GM18907 (cell line): ENCODE measurements at regions not wholly inside any gene's neighbourhood (a gene's known extent, or its start where the extent isn't known, plus 50 kb on each side); places are given as distances from the start of the nearest gene placed in this dataset.
"Not testable (repeated sequence)": the region's sequence is repeated elsewhere in the genome, so short reads cannot be mapped to it uniquely, and the experiment has no call there.

Source experiments
- ATAC-seq: cut with Tn5 transposase; IDR thresholded peaks from one replicate; pipeline ENCODE4 v1.9.1; 2021; ENCODE audit warnings: mild to moderate bottlenecking, moderate library complexity; ENCODE audit not compliant: unreplicated experiment

DNA sequence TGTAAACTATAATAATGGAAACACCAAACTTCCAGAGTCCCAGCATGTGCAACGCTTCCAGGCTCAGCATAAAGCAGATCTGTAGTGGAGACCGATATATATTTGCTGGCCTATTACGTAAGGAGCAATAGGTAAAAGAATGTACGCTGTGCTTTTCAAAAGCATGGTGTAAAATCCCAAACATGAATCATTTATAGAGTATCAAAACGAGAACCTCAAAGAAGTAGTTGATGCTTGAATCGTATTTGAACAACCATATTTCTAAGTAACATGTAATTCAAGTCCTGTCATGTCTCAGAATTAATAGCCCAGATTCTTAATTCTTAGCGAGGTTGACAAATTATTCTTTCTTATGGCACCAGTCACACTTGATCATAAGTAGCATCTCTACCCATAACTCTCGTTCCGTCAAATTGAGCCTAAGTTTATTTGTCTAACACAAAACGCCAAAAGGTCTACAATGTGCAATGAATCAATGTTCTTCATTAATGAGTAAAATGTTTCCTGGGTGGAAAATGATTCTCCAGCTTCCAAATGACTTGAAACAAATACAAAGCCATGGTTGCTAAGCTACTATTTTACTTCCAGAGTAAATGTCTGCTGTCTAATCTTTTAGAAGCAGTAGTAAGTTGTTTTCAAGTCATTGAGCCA, 811.5 kb upstream of the FRG1 start:
- no peak for ATAC-seq

DNA sequence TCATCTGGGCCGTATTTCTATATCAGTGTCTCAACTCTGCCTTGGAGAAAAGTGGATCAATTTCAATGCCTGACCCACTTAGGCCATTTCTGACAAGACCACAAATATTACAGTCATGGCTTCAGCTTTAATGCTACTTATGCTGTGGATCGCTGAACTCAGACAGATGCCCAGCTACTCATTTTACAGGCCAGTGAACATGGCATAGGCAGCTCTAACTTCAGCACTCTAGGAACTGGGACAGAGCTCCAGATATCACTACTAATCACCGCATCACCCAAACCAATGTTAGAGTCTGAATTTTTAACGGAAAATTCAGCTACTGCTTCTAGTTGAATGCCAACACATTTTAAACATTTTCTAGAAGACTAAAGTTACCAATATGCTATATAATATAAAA, 809.6 kb upstream of the FRG1 start:
- no peak for ATAC-seq

- no peak for ATAC-seq
Measured at GRCh38 chr4:189136462-189136861, 804.2 kb upstream of the FRG1 start.

DNA sequence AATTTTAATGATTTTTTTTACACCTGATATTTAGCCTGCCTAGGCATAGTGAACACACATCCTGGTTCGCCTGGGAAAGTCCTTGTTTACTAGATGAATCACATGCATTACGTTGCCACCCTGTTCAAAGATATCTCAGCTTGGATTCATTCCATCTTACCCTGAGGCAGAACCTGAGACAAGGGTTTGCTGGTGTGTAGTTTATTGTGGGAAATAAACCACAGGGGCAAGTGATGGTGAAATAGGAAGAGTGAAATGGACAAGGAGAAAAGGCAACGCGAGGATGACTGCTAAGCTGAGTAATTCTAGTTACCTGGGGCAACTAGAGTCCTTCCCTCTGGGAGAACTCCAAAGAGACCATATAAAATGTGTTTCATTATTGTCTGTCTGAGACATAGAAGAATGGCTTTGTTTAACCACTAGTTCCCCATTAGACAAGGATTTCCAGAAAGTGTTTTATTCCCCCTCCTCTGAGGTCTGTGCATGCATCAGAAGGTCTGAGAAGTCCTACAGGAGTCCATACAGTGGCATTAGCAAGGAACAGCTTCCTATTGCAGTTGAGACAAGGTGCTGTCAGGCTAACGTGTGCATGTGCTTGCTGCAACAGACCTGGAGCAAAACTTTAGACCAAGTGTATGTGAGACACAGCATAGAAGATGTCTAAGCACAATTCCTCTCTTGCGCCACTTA, 797.3 kb upstream of the FRG1 start:
- ATAC-seq: no peak

- ATAC-seq: no peak
Measured at GRCh38 chr4:189147005-189147929, 793.4 kb upstream of the FRG1 start.

GRCh38 chr4:189155083-189155482, 785.6 kb upstream of the FRG1 start:
- not testable (repeated sequence) for ATAC-seq

GRCh38 chr4:189162073-189162789, 778.4 kb upstream of the FRG1 start:
- no peak for ATAC-seq

DNA sequence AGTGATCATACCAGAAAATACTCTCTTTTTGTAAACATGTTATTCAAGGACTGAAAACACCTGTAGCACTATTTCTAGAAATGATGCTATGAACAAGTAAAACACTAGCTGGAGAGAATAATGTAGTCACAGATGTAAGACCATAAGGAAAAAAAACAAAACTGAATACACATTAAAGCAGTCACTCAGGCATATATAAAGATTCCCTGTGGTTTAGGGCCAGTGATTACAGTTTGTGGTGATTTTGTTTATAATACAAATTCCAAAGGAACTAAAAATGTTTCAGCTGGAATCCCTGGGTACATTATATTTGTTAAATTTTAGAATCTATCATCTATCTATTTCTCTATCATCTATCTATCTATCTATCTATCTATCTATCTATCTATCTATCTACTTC, 777.8 kb upstream of the FRG1 start:
- ATAC-seq: no peak

- ATAC-seq: no peak
Measured at GRCh38 chr4:189176002-189176401, 764.7 kb upstream of the FRG1 start.

DNA sequence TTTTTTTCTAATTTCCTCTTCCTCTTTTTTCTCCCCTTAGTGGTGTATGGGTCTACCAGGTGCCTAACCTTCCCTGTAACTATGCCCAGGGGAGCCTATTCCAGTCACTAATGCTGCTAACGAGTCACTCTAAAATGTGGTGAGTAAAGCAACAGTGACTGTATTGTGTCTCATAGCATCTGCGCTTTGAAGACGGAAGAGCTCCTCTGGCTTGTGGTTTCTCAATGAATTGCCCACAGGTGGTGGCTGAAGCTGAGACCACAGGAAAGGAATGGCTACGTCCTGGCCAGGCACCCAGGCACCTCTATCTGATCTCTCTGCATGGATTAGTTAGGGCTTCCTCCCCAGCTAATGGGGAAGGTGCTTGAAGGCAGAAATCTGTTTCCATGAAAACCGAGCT, 763.5 kb upstream of the FRG1 start:
- ATAC-seq: no peak

DNA sequence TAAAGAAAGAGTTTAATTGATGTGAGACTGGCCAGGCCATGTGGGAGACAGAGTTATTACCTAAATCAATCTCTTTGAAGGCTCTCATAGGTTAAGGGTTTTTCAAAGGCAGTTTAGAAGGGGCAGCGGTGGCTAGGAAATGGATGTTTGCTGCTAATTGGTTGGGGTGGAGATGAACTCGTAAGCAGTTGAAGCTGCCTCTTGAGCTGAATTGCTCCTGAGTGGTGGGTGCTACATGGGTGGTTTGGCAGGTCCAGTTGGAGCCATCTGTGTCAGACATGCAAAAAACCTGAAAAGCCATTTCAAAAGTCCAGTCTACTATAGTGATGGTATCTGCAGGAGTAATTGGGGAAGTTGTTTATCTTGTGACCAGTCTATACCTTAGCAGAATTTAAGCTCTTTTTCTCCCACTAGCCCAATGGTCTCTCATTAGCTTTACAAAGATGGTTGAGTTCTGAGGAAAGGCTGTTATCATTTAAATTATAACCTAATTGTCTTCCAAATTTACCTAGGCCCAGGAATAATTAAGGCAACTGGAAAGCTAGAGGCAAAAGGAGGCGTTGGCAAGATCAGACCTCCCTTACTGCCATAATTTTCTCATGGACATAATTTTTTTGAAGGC, 762.4 kb upstream of the FRG1 start:
- ATAC-seq: no peak

- no peak for ATAC-seq
Measured at GRCh38 chr4:189185810-189186432, 754.8 kb upstream of the FRG1 start.

DNA sequence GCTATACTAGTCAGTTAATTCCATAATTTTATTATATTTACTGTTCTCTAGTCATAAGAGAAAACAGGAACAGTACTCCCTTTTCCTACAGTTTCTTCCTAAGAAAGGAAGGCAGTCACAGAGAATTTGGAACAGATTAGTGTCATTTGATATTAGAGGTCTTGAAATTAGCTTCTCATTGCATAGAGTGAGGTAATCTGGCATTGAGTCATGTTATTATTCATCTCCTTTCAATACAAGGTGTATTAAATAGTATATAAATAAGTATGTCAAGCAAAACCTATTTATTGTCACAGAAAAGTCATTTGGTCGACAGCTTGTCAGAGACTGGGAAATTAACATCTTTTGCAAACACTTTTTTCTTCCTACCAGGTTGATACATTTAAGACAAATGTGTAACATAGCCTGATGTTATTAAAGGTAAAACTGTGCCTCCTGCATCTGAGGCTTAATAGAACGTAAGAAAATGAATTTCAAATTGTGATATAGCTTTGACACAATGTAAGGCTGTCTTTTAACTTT, 753.1 kb upstream of the FRG1 start:
- no peak for ATAC-seq

DNA sequence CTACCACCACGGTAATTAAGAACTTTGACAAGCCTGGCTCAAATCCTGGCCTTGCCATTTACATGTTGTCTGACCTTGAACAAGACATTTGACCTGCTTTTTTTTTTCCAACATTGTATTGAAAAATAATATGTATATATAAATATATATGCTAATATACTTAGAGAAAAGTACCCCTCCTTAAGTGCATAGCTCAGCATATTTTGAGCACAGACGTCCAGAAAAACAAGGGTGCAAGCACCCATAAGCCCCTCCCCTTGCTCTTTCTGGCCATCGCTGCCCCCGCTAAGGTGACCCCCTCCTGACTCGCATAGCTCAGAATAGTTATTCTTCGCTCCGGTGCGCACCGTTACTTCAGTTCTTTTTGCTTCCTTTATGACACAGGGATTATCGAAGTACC, 742.0 kb upstream of the FRG1 start:
- ATAC-seq: no peak

- no peak for ATAC-seq
Measured at GRCh38 chr4:189200353-189200752, 740.3 kb upstream of the FRG1 start.

DNA sequence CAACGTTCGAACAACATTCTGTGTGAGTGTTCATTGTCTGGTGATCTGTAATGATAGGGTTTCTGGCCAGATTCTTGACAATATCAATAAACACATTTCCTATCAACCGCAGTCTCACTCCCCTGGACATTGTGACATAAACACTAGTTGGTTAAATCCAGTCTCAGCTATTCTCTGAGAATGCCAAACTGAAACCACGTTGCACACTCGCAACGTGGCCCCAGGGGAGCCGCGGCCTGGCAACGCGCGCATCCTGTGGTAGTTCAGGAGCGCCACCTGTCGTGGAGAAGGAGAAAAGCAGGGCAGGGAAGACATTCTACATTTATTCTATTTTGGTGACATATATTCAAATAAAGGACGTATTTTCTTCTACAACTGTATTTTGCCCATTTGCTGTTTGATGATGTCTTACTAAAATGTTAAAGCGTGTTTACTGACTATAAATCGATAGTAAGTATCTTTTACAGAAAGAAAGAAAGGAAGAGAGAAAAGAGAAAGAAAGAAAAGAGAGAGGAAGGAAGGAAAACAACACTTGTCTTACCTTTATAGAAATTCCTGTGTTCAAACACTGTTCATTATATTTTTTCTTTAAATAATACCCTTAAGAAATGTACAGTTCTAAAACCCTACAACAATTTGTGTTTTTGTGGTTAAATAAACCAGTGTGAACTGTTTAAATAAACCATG, 738.3 kb upstream of the FRG1 start:
- no peak for ATAC-seq

GRCh38 chr4:189202869-189203271, 737.8 kb upstream of the FRG1 start:
- no peak for ATAC-seq

DNA sequence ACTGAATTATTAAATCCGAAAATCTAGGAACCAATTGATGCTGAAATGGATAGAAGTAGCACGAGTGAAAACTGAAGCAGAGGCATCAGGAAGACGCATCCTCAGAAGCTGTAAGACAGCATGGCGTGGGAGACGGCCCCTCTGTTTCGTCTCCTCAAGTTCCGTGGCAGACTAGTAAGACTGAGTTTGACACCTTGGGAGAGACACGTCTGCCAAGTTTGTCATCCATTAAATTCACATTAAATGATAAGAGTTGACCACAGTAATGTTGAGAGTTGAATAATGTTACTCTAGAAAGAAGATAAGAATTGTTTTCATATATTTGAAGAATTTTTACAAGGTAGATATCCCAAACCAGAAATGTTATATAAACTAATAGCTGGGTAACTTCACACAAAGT, 736.1 kb upstream of the FRG1 start:
- no peak for ATAC-seq

GRCh38 chr4:189206953-189207352, 733.7 kb upstream of the FRG1 start:
- no peak for ATAC-seq
